H1 (cell line): ENCODE measurements at regions not wholly inside any gene's neighbourhood (a gene's known extent, or its start where the extent isn't known, plus 50 kb on each side); places are given as distances from the start of the nearest gene placed in this dataset.

Source experiments
- CTCF ChIA-PET: fragments of 300-600 bp; sonication (Branson Sonifier 250); formaldehyde crosslinking; loops from one replicate; lab custom pipeline; 2021; ENCODE audit not compliant: partially characterized antibody; lab: Charles Lee
- POLR2A ChIA-PET: fragments of 300-600 bp; sonication (Branson Sonifier 250); formaldehyde crosslinking; loops from one replicate; lab custom pipeline; 2021; ENCODE audit warnings: inconsistent platforms; ENCODE audit not compliant: partially characterized antibody; lab: Charles Lee
- DNase-seq, 2 experiments: peaks; one replicate each; pipeline versions ENCODE4 v3.0.0 to v3.0.0-alpha.2; 2010 to 2022; ENCODE audit warnings: low spot score in 2 of 2, low read depth in 1 of 2, mixed read lengths in 1 of 2
- FAIRE-seq: peaks from 2 replicates; lab custom pipeline; 2011; peaks lifted over from hg19 to GRCh38; lab: Jason Lieb, UNC
- H2AFZ ChIP-seq: 2 replicates; pipeline ENCODE4 v1.8.1; 2012; ENCODE audit warnings: low read length, inconsistent platforms
- H2AK5ac ChIP-seq: 2 replicates; pipeline ENCODE4 v1.6.1; 2013; ENCODE audit warnings: low read depth, low read length
- H2BK120ac ChIP-seq: replicated peaks from 2 replicates; pipeline ENCODE3; 2013; ENCODE audit warnings: low read depth, low read length, inconsistent platforms
- H2BK12ac ChIP-seq: 2 replicates; pipeline ENCODE4 v1.6.1; 2013; ENCODE audit warnings: low read depth, low read length
- H2BK15ac ChIP-seq: 2 replicates; pipeline ENCODE4 v1.6.1; 2013; ENCODE audit warnings: low read length
- H2BK20ac ChIP-seq: 2 replicates; pipeline ENCODE4 v1.6.1; 2013; ENCODE audit warnings: low read length
- H2BK5ac ChIP-seq: 2 replicates; pipeline ENCODE4 v1.6.1; 2013; ENCODE audit warnings: low read depth, low read length
- H3K14ac ChIP-seq: 2 replicates; pipeline ENCODE4 v1.6.1; 2013; ENCODE audit warnings: inconsistent platforms; ENCODE audit not compliant: insufficient read length
- H3K18ac ChIP-seq: 2 replicates; pipeline ENCODE4 v1.6.1; 2013; ENCODE audit warnings: low read length; ENCODE audit errors: extremely low read depth
- H3K23ac ChIP-seq: 2 replicates; pipeline ENCODE4 v1.6.1; 2013; ENCODE audit warnings: inconsistent platforms; ENCODE audit not compliant: insufficient read length
- H3K23me2 ChIP-seq: 2 replicates; pipeline ENCODE4 v1.6.1; 2013; ENCODE audit warnings: low read depth, low read length
- H3K27ac ChIP-seq: 2 replicates; pipeline ENCODE4 v1.6.1; 2011; ENCODE audit warnings: low read depth, low read length, inconsistent platforms
- H3K27me3 ChIP-seq, 4 experiments: replicated peaks in 1 of 4; 1 replicate in 1 of 4; 2 replicates in 3 of 4; pipeline versions ENCODE4 v1.6.1 to v1.8.1; 2011 to 2013; ENCODE audit warnings: low read length in 3 of 4, mild to moderate bottlenecking in 3 of 4, inconsistent platforms in 2 of 4, mixed read lengths in 2 of 4, moderate library complexity in 1 of 4; ENCODE audit not compliant: control insufficient read depth in 3 of 4, insufficient read depth in 3 of 4; ENCODE audit errors: extremely low read depth in 1 of 4
- H3K36me3 ChIP-seq, 4 experiments: 2 replicates each; pipeline versions ENCODE4 v1.6.1 to v1.8.1; 2011 to 2013; ENCODE audit warnings: mild to moderate bottlenecking in 4 of 4, low read length in 3 of 4, moderate library complexity in 2 of 4, control low read depth in 1 of 4, inconsistent platforms in 1 of 4; ENCODE audit not compliant: insufficient read depth in 4 of 4, control insufficient read depth in 2 of 4
- H3K4ac ChIP-seq: replicated peaks from 2 replicates; pipeline ENCODE3; 2013; ENCODE audit warnings: low read length, low read depth, mixed read lengths, inconsistent platforms; ENCODE audit not compliant: insufficient read length
- H3K4me1 ChIP-seq, 4 experiments: replicated peaks in 1 of 4; 1 replicate in 1 of 4; 2 replicates in 3 of 4; pipeline versions ENCODE4 v1.6.1 to v1.8.1; 2011 to 2013; ENCODE audit warnings: low read length in 3 of 4, inconsistent platforms in 2 of 4, mixed read lengths in 1 of 4; ENCODE audit not compliant: insufficient read depth in 4 of 4, control insufficient read depth in 3 of 4
- H3K4me2 ChIP-seq, 2 experiments: 2 replicates each; pipeline versions ENCODE4 v1.6.1 to v1.8.1; 2011 to 2013; ENCODE audit warnings: low read depth in 2 of 2, low read length in 2 of 2, control low read depth in 1 of 2, inconsistent platforms in 1 of 2, mild to moderate bottlenecking in 1 of 2; ENCODE audit not compliant: insufficient read depth in 1 of 2
- H3K4me3 ChIP-seq, 4 experiments: fragments of 200-600, 300-600 bp in 1 of 4; sonication (generic), shearing (Covaris generic), sonication (Bioruptor Twin) in 1 of 4; 2 replicates each; pipeline versions ENCODE4 v1.5.1 to v1.8.1; 2011 to 2016; ENCODE audit warnings: low read length in 4 of 4, low read depth in 3 of 4, control low read depth in 2 of 4, inconsistent platforms in 2 of 4, mild to moderate bottlenecking in 2 of 4, mixed read lengths in 1 of 4, moderate library complexity in 1 of 4; ENCODE audit not compliant: insufficient read depth in 2 of 4; ENCODE audit errors: extremely low read depth in 1 of 4
- H3K56ac ChIP-seq: replicated peaks from 2 replicates; pipeline ENCODE3; 2013; ENCODE audit warnings: low read depth, mild to moderate bottlenecking, mixed read lengths, low read length, inconsistent platforms; ENCODE audit not compliant: insufficient read length
- H3K79me1 ChIP-seq: 2 replicates; pipeline ENCODE4 v1.6.1; 2013; ENCODE audit warnings: low read depth, low read length, control low read depth
- H3K79me2 ChIP-seq, 2 experiments: 2 replicates each; pipeline versions ENCODE4 v1.6.1 to v1.8.1; 2012 to 2013; ENCODE audit warnings: low read length in 2 of 2, mild to moderate bottlenecking in 2 of 2, inconsistent platforms in 1 of 2; ENCODE audit not compliant: insufficient read depth in 2 of 2, control insufficient read depth in 1 of 2
- H3K9ac ChIP-seq, 4 experiments: replicated peaks in 1 of 4; 1 replicate in 1 of 4; 2 replicates in 3 of 4; pipeline versions ENCODE4 v1.6.1 to v1.8.1; 2011 to 2013; ENCODE audit warnings: low read depth in 3 of 4, low read length in 3 of 4, control low read depth in 2 of 4, mild to moderate bottlenecking in 2 of 4, moderate library complexity in 2 of 4, inconsistent platforms in 1 of 4; ENCODE audit errors: extremely low read depth in 1 of 4
- H3K9me3 ChIP-seq, 2 experiments: 2 replicates each; pipeline versions ENCODE4 v1.6.1 to v1.8.1; 2012 to 2013; ENCODE audit warnings: mild to moderate bottlenecking in 2 of 2, moderate library complexity in 2 of 2, control low read depth in 1 of 2, inconsistent platforms in 1 of 2, low read depth in 1 of 2, low read length in 1 of 2, mixed read lengths in 1 of 2; ENCODE audit not compliant: insufficient read depth in 2 of 2
- H4K20me1 ChIP-seq, 2 experiments: replicated peaks in 1 of 2; 2 replicates each; pipeline versions ENCODE3 to v1.8.1; 2011 to 2013; ENCODE audit warnings: inconsistent platforms in 2 of 2, low read length in 2 of 2, mild to moderate bottlenecking in 1 of 2; ENCODE audit not compliant: insufficient read depth in 2 of 2, control insufficient read depth in 1 of 2
- H4K5ac ChIP-seq: 2 replicates; pipeline ENCODE4 v1.6.1; 2013; ENCODE audit warnings: low read length, low read depth, mixed read lengths, inconsistent platforms; ENCODE audit not compliant: insufficient read length
- H4K8ac ChIP-seq: 2 replicates; pipeline ENCODE4 v1.8.0; 2013; ENCODE audit warnings: mild to moderate bottlenecking, moderate library complexity, low read length, inconsistent platforms; ENCODE audit not compliant: insufficient read depth; ENCODE audit errors: extremely low read depth
- H4K91ac ChIP-seq: replicated peaks from 2 replicates; pipeline ENCODE3; 2013; ENCODE audit warnings: low read length, mixed read lengths, inconsistent platforms; ENCODE audit not compliant: insufficient read length
- ATF3 ChIP-seq: IDR thresholded peaks from 2 replicates; pipeline ENCODE4 v1.6.1; 2011; ENCODE audit warnings: low read depth, mild to moderate bottlenecking, low read length; ENCODE audit not compliant: insufficient read depth
- CEBPB ChIP-seq: IDR thresholded peaks from 2 replicates; pipeline ENCODE4 v1.6.1; 2012; ENCODE audit warnings: low read depth, low read length
- CTBP2 ChIP-seq: IDR thresholded peaks from 2 replicates; pipeline ENCODE4 v1.7.0; 2011; ENCODE audit warnings: borderline replicate concordance, mild to moderate bottlenecking, moderate library complexity, mixed read lengths, low read length; ENCODE audit not compliant: insufficient read depth, insufficient read length
- CTCF ChIP-seq, 3 experiments: IDR thresholded peaks; 1 replicate in 2 of 3; 2 replicates in 1 of 3; pipeline versions ENCODE4 v1.5.1 to v1.6.1; 2011; ENCODE audit warnings: low read length in 3 of 3, mild to moderate bottlenecking in 3 of 3, inconsistent platforms in 2 of 3, low read depth in 1 of 3, moderate library complexity in 1 of 3; ENCODE audit not compliant: insufficient read depth in 1 of 3; ENCODE audit errors: control extremely low read depth in 1 of 3
- MAFK ChIP-seq: IDR thresholded peaks from 2 replicates; pipeline ENCODE4 v1.6.1; 2012; ENCODE audit warnings: low read depth, mild to moderate bottlenecking, improper control_type of control experiment, low read length
- POLR2A ChIP-seq, 2 experiments: IDR thresholded peaks; 1 replicate in 1 of 2; 2 replicates in 1 of 2; pipeline ENCODE4 v1.6.1; 2011; ENCODE audit warnings: low read depth in 2 of 2, low read length in 2 of 2, mild to moderate bottlenecking in 2 of 2; ENCODE audit errors: control extremely low read depth in 1 of 2
- SAP30 ChIP-seq: fragments of 300-600 bp; sonication (generic); IDR thresholded peaks from 2 replicates; pipeline ENCODE4 v1.7.1; 2012; ENCODE audit warnings: low read length, moderate library complexity, mild to moderate bottlenecking, inconsistent platforms; ENCODE audit not compliant: insufficient read depth, insufficient replicate concordance
- WGBS, 2 experiments: shearing (Covaris generic) in 1 of 2; methylation state at CpG; one replicate each; pipeline versions ENCODE4 v1.1.6 to v1.1.7; 2013 to 2015; ENCODE audit warnings: low lambda C conversion rate in 2 of 2, mixed read lengths in 2 of 2, inconsistent platforms in 1 of 2, low coverage in 1 of 2, missing lambda C conversion rate in 1 of 2; ENCODE audit not compliant: insufficient replicate concordance in 2 of 2, insufficient coverage in 1 of 2, insufficient read length in 1 of 2; ENCODE audit errors: extremely low coverage in 1 of 2, missing lambda C conversion rate in 1 of 2; 5-methylcytosine and 5-hydroxymethylcytosine counted together

GRCh38 chr7:12967322-12967721 lies 279.9 kb downstream of the ARL4A start:
- Histone ChIP-seq H3K4me1 (0 out of 7 replicates have a peak, but pooled peaks cover 0 to 2% (median 0%) of the 10 kb centered on the region in 4 experiments), H3K14ac (no peak overlapping the region)
- CTCF ChIA-PET: no interaction called here
- TF ChIP-seq SAP30 (no peak), MAFK (no peak), CTBP2 (no peak), CEBPB (peak; percentile 20; the same call in 1 of the 2 replicates), ATF3 (no peak), POLR2A (IDR thresholded peaks at IDR 0.05; ENCODE audit: control extremely low read depth in 1 of 2, low read depth in 2 of 2, low read length in 2 of 2) (no peak), CTCF (IDR thresholded peaks at IDR 0.05; ENCODE audit: control extremely low read depth in 1 of 3, insufficient read depth in 1 of 3, low read depth in 1 of 3, low read length in 3 of 3) (no peak)
- TF ChIP-seq, all 59 proteins: peak for 1
- no peak overlapping the region for H2AK5ac ChIP-seq
- 86% methylated on average over 3 of the region's 3 CpGs; no CpG with 5 or more reads in 1 of the 2 experiments for WGBS, 2 experiments
- no peak overlapping the region for H3K18ac ChIP-seq
- no peaks in the 10 kb centered on the region for H3K79me1 ChIP-seq
- H2AFZ ChIP-seq: no peak overlapping the region
- H2BK15ac ChIP-seq: no peak overlapping the region
- no peak overlapping the region for H3K4me3 ChIP-seq
- no peaks in the 10 kb centered on the region for H3K36me3 ChIP-seq
- no peaks in the 10 kb centered on the region for H3K23me2 ChIP-seq
- no peak overlapping the region for H4K91ac ChIP-seq
- no peak overlapping the region for H2BK120ac ChIP-seq
- no peak for FAIRE-seq
- H3K9ac ChIP-seq: no peak overlapping the region
- H4K8ac ChIP-seq: no peak overlapping the region
- H3K4me2 ChIP-seq: no peak overlapping the region
- no peaks in the 10 kb centered on the region for H3K27me3 ChIP-seq
- H3K9me3 ChIP-seq: no peaks in the 10 kb centered on the region
- H3K4ac ChIP-seq: no peak overlapping the region
- no peak overlapping the region for H3K23ac ChIP-seq
- H4K5ac ChIP-seq: no peak overlapping the region
- H2BK20ac ChIP-seq: no peak overlapping the region
- H2BK12ac ChIP-seq: no peak overlapping the region
- no peak overlapping the region for H3K56ac ChIP-seq
- POLR2A ChIA-PET: no interaction called here
- no peak overlapping the region for H3K27ac ChIP-seq
- H4K20me1 ChIP-seq: no peaks in the 10 kb centered on the region
- H3K79me2 ChIP-seq: no peaks in the 10 kb centered on the region
- no peak for DNase-seq
- H2BK5ac ChIP-seq: no peak overlapping the region
